ENCODE measurements at regions not wholly inside any gene's neighbourhood (a gene's known extent, or its start where the extent isn't known, plus 50 kb on each side); places are given as distances from the start of the nearest gene placed in this dataset.
"Not testable (repeated sequence)": the region's sequence is repeated elsewhere in the genome, so short reads cannot be mapped to it uniquely, and the experiment has no call there.

GRCh38 chr5:44252545-44252944, 136.7 kb downstream of the FGF10 start:
- DNase-seq, result no peak

GRCh38 chr5:44246986-44247385, 142.2 kb downstream of the FGF10 start:
- peak; percentile 16 for DNase-seq

GRCh38 chr5:44245935-44246334, 143.3 kb downstream of the FGF10 start:
- DNase-seq, result no peak

- no peak for DNase-seq
Measured at GRCh38 chr5:44242791-44243190, 146.4 kb downstream of the FGF10 start.

- no peak for DNase-seq
Measured at GRCh38 chr5:44236040-44236439, 153.2 kb downstream of the FGF10 start.

- no peak for DNase-seq
Measured at GRCh38 chr5:44233691-44234090, 155.5 kb downstream of the FGF10 start.

GRCh38 chr5:44225231-44226160, 163.7 kb downstream of the FGF10 start:
- DNase-seq, result no peak

GRCh38 chr5:44199408-44199807, 189.8 kb downstream of the FGF10 start:
- DNase-seq, result no peak

- no peak for DNase-seq
Measured at GRCh38 chr5:44189255-44189654, 200.0 kb downstream of the FGF10 start.

GRCh38 chr5:44187973-44188372, 201.2 kb downstream of the FGF10 start:
- no peak for DNase-seq

- DNase-seq, result no peak
Measured at GRCh38 chr5:44183753-44184152, 205.5 kb downstream of the FGF10 start.

GRCh38 chr5:44183312-44183711, 205.9 kb downstream of the FGF10 start:
- no peak for DNase-seq

GRCh38 chr5:44178414-44178813, 210.8 kb downstream of the FGF10 start:
- DNase-seq, result no peak

- DNase-seq, result no peak
Measured at GRCh38 chr5:44167540-44167939, 221.7 kb downstream of the FGF10 start.

- no peak for DNase-seq
Measured at GRCh38 chr5:44160369-44160768, 228.9 kb downstream of the FGF10 start.

- DNase-seq, result no peak
Measured at GRCh38 chr5:44150075-44150723, 239.0 kb downstream of the FGF10 start.

GRCh38 chr5:44117947-44118346, 271.3 kb downstream of the FGF10 start:
- not testable (repeated sequence) for DNase-seq

GRCh38 chr5:44108232-44108631, 281.0 kb downstream of the FGF10 start:
- DNase-seq, result not testable (repeated sequence)

GRCh38 chr5:44099643-44100042, 289.6 kb downstream of the FGF10 start:
- DNase-seq, result no peak

GRCh38 chr5:44089424-44090144, 299.6 kb downstream of the FGF10 start:
- DNase-seq, result no peak

GRCh38 chr5:44085083-44085482, 304.1 kb downstream of the FGF10 start:
- DNase-seq, result no peak

GRCh38 chr5:44074547-44074946, 314.7 kb downstream of the FGF10 start:
- DNase-seq, result not testable (repeated sequence)

- no peak for DNase-seq
Measured at GRCh38 chr5:44051591-44051990, 337.6 kb downstream of the FGF10 start.

All from eye (tissue), 1 donor.